Prostate gland (tissue), 2 donors: ENCODE measurements at regions not wholly inside any gene's neighbourhood (a gene's known extent, or its start where the extent isn't known, plus 50 kb on each side); places are given as distances from the start of the nearest gene placed in this dataset.
"Not testable (repeated sequence)": the region's sequence is repeated elsewhere in the genome, so short reads cannot be mapped to it uniquely, and the experiment has no call there.

Experiments used
- POLR2A ChIP-seq: fragments of 450-650 bp; IDR thresholded peaks from one replicate; pipeline ENCODE4 v1.6.1; 2016; ENCODE audit warnings: antibody characterized with exemption, mild to moderate bottlenecking
- POLR2AphosphoS5 ChIP-seq: sonication (generic); formaldehyde crosslinking; IDR thresholded peaks from one replicate; pipeline ENCODE4 v1.6.1; 2017; ENCODE audit warnings: antibody characterized with exemption
- TF ChIP-seq, protein P1 (sequence below), 4 experiments: fragments of 200-600 bp in 2 of 4; fragments of 450-650 bp in 2 of 4; sonication (generic) in 2 of 4; IDR thresholded peaks; 1 replicate in 3 of 4; 2 replicates in 1 of 4; pipeline ENCODE4 v1.5.1; 2016 to 2019; ENCODE audit warnings: antibody characterized with exemption in 4 of 4, mild to moderate bottlenecking in 2 of 4, moderate library complexity in 2 of 4

DNA sequence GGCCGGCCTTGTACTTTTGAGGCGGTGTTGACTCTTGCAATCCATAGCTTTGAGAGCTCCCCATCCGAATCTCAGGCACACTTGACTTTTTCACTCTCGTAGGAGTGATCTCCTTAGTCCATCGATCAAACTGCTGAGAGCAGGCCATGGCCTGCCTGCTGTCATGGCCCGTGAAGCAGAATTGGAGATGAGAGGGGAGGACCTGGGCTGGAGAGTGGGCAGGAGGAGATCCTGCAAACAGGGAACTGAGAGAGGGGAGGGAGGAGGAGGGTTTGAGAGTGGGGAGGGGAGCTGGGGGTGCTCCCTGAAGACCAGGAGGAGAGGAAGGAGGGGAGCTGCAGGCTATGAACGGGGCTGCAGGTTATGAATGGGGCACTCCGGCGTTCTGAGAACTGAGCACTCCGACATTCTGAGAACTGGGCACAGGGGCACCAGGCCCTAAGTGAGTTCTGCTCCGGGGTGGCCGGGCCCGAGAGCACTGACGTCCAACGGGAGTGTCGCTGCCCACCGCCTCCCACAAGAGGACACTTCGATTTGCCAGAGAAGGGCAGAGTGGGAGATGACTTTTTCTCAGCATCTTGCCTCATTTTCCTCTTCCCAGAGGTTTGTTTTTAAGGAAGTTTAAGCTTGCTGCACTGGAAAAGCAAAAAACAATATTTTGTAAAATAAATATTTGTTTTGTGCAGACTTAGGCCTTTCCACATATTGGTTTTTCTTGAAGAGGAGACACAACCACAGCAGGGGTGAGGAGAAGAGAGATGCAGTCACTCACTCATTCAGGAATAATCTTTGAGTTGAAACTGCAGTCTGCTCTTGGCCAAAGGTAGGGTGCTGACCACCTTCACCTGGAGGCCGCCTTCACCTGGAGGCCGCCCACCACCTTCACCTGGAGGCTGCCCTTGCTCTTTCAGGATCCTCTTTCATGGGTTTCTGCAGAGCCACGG is 194.2 kb downstream of the NPIPB11 start:
- TF ChIP-seq, protein P1, sequence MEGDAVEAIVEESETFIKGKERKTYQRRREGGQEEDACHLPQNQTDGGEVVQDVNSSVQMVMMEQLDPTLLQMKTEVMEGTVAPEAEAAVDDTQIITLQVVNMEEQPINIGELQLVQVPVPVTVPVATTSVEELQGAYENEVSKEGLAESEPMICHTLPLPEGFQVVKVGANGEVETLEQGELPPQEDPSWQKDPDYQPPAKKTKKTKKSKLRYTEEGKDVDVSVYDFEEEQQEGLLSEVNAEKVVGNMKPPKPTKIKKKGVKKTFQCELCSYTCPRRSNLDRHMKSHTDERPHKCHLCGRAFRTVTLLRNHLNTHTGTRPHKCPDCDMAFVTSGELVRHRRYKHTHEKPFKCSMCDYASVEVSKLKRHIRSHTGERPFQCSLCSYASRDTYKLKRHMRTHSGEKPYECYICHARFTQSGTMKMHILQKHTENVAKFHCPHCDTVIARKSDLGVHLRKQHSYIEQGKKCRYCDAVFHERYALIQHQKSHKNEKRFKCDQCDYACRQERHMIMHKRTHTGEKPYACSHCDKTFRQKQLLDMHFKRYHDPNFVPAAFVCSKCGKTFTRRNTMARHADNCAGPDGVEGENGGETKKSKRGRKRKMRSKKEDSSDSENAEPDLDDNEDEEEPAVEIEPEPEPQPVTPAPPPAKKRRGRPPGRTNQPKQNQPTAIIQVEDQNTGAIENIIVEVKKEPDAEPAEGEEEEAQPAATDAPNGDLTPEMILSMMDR (IDR thresholded peaks at IDR 0.05), result not testable (repeated sequence)
- TF ChIP-seq POLR2A, POLR2AphosphoS5: not testable (repeated sequence)
